Lower leg skin (tissue), 4 donors: ENCODE measurements at regions not wholly inside any gene's neighbourhood (a gene's known extent, or its start where the extent isn't known, plus 50 kb on each side); places are given as distances from the start of the nearest gene placed in this dataset.
"Not testable (repeated sequence)": the region's sequence is repeated elsewhere in the genome, so short reads cannot be mapped to it uniquely, and the experiment has no call there.

ENCODE experiments used
- DNase-seq, 2 donors: peaks; one replicate each; pipeline ENCODE4 v3.0.0-alpha.2; 2019; ENCODE audit warnings: low spot score in 2 of 2
- H3K4me3 ChIP-seq: fragments of 200-600 bp; sonication (generic); 2 replicates; pipeline ENCODE4 v1.5.1; 2017; ENCODE audit warnings: mild to moderate bottlenecking, low read depth; ENCODE audit not compliant: poor library complexity, severe bottlenecking
- POLR2A ChIP-seq, 2 donors: fragments of 450-650 bp; IDR thresholded peaks; one replicate each; pipeline ENCODE4 v1.6.1; 2016 to 2017; ENCODE audit warnings: antibody characterized with exemption in 2 of 2, mild to moderate bottlenecking in 1 of 2, moderate library complexity in 1 of 2
- WGBS, 2 donors: methylation state at CpG; one replicate each; pipeline ENCODE4 v1.1.5; 2018; 5-methylcytosine and 5-hydroxymethylcytosine counted together
- intact Hi-C: fragments of 100-400 bp; cut with DNase I; formaldehyde crosslinking; loops from one replicate; pipeline ENCODE4 v1.15.0; 2023; ENCODE audit warnings: low total_unique reads
- TF ChIP-seq, protein P1 (sequence below), 3 donors: fragments of 450-650 bp; IDR thresholded peaks; one replicate each; pipeline ENCODE4 v1.5.1; 2016; ENCODE audit warnings: antibody characterized with exemption in 3 of 3, mild to moderate bottlenecking in 3 of 3, moderate library complexity in 2 of 3

DNA sequence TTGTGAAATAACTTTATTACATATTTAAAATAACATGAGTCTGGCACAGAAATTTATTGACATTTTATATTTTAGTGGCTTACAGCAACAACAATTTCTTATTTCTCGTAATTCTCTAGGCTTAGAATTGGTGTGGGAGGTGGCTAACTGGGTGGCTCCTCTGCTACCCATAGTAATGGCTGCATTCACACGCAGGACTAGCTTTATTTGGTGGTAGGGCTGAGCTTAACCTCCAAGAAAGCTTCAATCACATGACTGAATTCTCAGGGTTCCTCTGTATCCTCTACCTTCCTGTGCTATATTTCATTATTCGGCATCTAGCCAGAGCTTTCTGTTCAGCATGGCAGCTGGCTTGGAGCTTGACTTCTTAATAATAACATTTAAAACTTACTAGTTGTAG is 138.8 kb downstream of the ZWINT start:
- WGBS, 2 donors = 76 to 80% methylated on average over 3 of the region's 3 CpGs
- DNase-seq = no peak
- intact Hi-C loops = no loop called here
- no peak overlapping the region for H3K4me3 ChIP-seq
- TF ChIP-seq, protein P1, sequence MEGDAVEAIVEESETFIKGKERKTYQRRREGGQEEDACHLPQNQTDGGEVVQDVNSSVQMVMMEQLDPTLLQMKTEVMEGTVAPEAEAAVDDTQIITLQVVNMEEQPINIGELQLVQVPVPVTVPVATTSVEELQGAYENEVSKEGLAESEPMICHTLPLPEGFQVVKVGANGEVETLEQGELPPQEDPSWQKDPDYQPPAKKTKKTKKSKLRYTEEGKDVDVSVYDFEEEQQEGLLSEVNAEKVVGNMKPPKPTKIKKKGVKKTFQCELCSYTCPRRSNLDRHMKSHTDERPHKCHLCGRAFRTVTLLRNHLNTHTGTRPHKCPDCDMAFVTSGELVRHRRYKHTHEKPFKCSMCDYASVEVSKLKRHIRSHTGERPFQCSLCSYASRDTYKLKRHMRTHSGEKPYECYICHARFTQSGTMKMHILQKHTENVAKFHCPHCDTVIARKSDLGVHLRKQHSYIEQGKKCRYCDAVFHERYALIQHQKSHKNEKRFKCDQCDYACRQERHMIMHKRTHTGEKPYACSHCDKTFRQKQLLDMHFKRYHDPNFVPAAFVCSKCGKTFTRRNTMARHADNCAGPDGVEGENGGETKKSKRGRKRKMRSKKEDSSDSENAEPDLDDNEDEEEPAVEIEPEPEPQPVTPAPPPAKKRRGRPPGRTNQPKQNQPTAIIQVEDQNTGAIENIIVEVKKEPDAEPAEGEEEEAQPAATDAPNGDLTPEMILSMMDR (IDR thresholded peaks at IDR 0.05) = no peak
- TF ChIP-seq POLR2A (IDR thresholded peaks at IDR 0.05) = no peak

DNA sequence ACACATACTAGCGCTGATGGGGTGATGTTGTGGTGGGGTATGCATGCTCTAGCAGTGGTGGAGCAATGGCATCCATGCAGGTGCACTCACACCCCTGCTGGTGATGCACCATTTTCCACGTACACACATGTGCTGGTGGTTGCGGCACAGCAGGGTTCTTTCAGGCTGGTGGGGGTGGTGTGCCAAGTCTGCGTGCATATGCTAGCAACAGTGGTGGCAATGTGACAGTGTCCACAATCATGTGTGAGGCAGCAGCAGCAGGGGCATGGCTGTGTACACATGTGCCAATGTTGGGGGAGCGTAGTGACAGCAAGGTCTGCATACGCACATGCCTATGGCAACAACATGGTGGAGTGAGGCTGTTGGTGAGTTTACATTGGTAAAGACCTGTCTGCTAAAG is 148.1 kb downstream of the ZWINT start:
- 77 to 95% methylated on average over 4 to 6 of the region's 6 CpGs for WGBS, 2 donors
- no peak overlapping the region for H3K4me3 ChIP-seq
- TF ChIP-seq, protein P1 (IDR thresholded peaks at IDR 0.05) = no peak
- no peak for DNase-seq
- intact Hi-C loops = no loop called here

DNA sequence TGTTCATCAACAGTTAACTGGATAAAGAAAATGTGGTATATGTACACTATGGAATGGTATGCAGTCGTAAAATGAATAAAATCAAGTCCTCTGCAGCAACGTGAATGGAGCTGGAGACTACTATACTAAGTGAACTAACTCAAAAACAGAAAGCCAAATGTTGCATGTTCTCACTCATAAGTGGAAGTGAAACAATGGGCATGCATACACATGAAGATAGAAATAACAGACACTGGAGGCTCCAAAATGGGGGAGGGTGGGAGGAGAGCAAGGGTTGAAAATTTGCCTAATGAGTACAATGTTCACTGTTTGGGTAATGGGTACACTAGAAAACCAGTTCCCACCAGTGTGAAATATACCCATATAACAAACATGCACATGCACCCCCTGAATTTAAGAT is 179.5 kb downstream of the ZWINT start:
- 49 to 76% methylated on average over 2 of the region's 2 CpGs for WGBS, 2 donors
- no peak overlapping the region for H3K4me3 ChIP-seq
- no peak for DNase-seq
- intact Hi-C loops = no loop called here
- no peak for TF ChIP-seq POLR2A (IDR thresholded peaks at IDR 0.05)
- TF ChIP-seq, protein P1 (IDR thresholded peaks at IDR 0.05) = no peak

DNA sequence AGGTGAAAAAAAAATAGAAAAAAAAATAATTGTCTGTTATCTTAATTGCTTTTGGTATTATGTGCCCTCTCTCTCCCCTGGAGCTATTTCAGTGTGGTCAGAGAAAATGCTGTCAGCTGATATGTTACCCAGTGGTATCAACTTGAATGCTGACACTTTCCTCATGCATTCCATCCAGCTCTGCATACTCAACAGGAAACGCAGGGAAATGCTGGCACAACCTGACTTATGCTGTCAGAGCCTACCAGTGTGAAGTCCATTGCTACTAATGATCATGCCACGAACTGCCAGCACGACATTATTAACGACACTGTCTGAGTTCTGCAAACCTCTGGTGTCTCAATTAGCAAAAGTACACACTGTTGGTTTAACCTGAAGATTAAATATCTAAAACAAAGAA is 182.8 kb downstream of the ZWINT start:
- no peak overlapping the region for H3K4me3 ChIP-seq
- intact Hi-C loops = no loop called here
- WGBS, 2 donors = 47 to 50% methylated on average over 4 of the region's 4 CpGs
- no peak for DNase-seq
- no peak for TF ChIP-seq POLR2A (IDR thresholded peaks at IDR 0.05)

DNA sequence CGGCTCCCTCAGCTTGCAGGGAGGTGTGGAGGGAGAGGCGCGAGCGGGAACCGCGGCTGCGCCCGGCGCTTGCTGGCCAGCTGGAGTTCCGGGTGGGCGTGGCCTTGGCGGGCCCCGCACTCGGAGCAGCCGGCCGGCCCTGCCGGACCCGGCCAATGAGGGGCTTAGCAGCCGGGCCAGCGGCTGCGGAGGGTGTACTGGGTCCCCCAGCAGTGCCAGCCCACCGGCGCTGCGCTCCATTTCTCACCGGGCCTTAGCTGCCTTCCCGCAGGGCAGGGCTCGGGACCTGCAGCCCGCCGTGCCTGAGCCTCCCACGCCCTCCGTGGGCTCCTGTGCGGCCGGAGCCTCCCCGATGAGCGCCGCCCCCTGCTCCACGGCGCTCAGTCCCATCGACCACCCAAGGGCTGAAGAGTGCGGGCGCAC is 206.0 kb downstream of the ZWINT start:
- DNase-seq, H3K4me3 ChIP-seq, intact Hi-C loops: not testable (repeated sequence)
- 94 to 97% methylated on average over 18 to 30 of the region's 41 CpGs for WGBS, 2 donors

DNA sequence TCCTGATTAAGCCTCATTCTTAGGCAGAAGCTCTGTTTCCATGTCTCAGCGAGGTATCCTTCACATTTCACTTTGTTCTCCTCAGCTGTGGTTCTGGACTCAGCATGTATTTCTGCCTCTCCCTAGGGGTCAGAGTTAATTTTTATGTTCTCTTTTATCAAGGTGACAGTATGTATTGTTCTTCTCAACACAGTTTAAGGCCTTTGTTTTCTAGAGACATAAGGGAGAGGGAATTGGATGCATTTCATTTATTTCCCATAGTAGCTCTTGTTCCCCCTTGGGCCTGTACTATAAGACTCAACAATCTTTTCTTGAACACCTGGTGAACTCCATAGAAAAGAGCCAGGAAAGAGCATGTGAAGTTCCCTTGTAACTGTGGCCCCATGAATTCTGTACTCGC is 214.3 kb downstream of the ZWINT start:
- no peak overlapping the region for H3K4me3 ChIP-seq
- intact Hi-C loops = no loop called here
- WGBS, 2 donors = 78 to 84% methylated on average over 2 of the region's 2 CpGs
- no peak for TF ChIP-seq POLR2A (IDR thresholded peaks at IDR 0.05)
- TF ChIP-seq, protein P1 (IDR thresholded peaks at IDR 0.05) = no peak
- DNase-seq = no peak

DNA sequence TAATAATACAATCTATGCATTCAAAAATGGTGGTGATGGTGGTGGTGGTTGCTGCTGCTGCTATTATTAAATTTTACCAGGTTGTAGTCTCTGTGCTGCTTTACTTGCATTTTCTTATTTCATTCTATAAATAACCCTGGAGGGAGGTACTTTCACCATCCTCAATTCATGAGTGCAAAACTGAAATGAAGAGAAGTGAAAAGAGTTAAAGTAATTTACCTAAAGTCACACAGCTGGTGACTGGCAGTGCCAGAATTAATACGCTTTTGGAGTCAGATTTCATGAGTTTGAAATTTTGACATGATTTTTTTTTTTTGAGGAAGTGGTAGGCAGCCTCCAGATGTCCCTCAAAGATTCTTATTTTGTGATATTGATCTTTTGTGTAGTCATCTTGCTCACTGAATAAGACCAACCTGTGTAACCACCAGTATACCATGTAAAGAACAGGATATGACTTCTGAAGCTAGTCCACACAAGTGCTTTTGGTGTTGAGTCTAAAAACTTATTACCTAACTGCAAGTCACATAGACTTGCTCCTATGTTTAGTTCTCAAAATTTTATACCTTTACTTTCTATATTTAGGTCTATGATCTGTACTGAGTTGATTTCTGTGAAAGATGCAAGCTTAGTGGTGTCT is 218.8 kb downstream of the ZWINT start:
- no peak for DNase-seq
- H3K4me3 ChIP-seq = no peak overlapping the region
- WGBS, 2 donors = 37 to 52% methylated on average over 1 of the region's 1 CpG
- intact Hi-C loops = no loop called here
- TF ChIP-seq POLR2A (IDR thresholded peaks at IDR 0.05) = no peak
- TF ChIP-seq, protein P1 (IDR thresholded peaks at IDR 0.05) = no peak
